ENCODE measurements at regions not wholly inside any gene's neighbourhood (a gene's known extent, or its start where the extent isn't known, plus 50 kb on each side); places are given as distances from the start of the nearest gene placed in this dataset.
"Not testable (repeated sequence)": the region's sequence is repeated elsewhere in the genome, so short reads cannot be mapped to it uniquely, and the experiment has no call there.

- no peak overlapping the region for H3K4me3 ChIP-seq (ENCODE audit: low read depth, low read length)
- H3K36me3 ChIP-seq, result no peaks in the 10 kb centered on the region
- no peaks in the 10 kb centered on the region for H3K4me1 ChIP-seq
- no peaks in the 10 kb centered on the region for H3K9me3 ChIP-seq
- no peak for TF ChIP-seq CTCF (IDR thresholded peaks at IDR 0.05; ENCODE audit: low read depth, low read length)
- H3K27me3 ChIP-seq, result no peaks in the 10 kb centered on the region
- no peak for DNase-seq
Measured at GRCh38 chr9:115849679-115850412, 303.7 kb upstream of the PAPPA start.

- no peaks in the 10 kb centered on the region for H3K4me1 ChIP-seq
- H3K9me3 ChIP-seq, result no peaks in the 10 kb centered on the region
- no peaks in the 10 kb centered on the region for H3K36me3 ChIP-seq
- no peak overlapping the region for H3K4me3 ChIP-seq (ENCODE audit: low read depth, low read length)
- no peak for TF ChIP-seq CTCF (IDR thresholded peaks at IDR 0.05; ENCODE audit: low read depth, low read length)
- DNase-seq, result no peak
- no peaks in the 10 kb centered on the region for H3K27me3 ChIP-seq
Measured at GRCh38 chr9:115850548-115851304, 302.9 kb upstream of the PAPPA start.

GRCh38 chr9:115855458-115856133, 298.0 kb upstream of the PAPPA start:
- Histone ChIP-seq H3K9me3 (no peaks in the 10 kb centered on the region), H3K27me3 (no peaks in the 10 kb centered on the region), H3K36me3 (no peaks in the 10 kb centered on the region), H3K4me3 (ENCODE audit: low read depth, low read length) (no peak overlapping the region), H3K4me1 (no peaks in the 10 kb centered on the region)
- TF ChIP-seq CTCF (IDR thresholded peaks at IDR 0.05; ENCODE audit: low read depth, low read length), result no peak
- no peak for DNase-seq

GRCh38 chr9:115858421-115858820, 295.2 kb upstream of the PAPPA start:
- not testable (repeated sequence) for H3K4me1 ChIP-seq; H3K9me3 ChIP-seq; H3K36me3 ChIP-seq; H3K27me3 ChIP-seq; H3K4me3 ChIP-seq (ENCODE audit: low read depth, low read length); DNase-seq

GRCh38 chr9:115862021-115862420, 291.6 kb upstream of the PAPPA start:
- Histone ChIP-seq H3K4me1 (no peaks in the 10 kb centered on the region), H3K27me3 (no peaks in the 10 kb centered on the region), H3K36me3 (no peaks in the 10 kb centered on the region), H3K9me3 (no peaks in the 10 kb centered on the region), H3K4me3 (ENCODE audit: low read depth, low read length) (no peak overlapping the region)
- no peak for DNase-seq
- no peak for TF ChIP-seq CTCF (IDR thresholded peaks at IDR 0.05; ENCODE audit: low read depth, low read length)

GRCh38 chr9:115864581-115864980, 289.0 kb upstream of the PAPPA start:
- no peak for DNase-seq

More at GRCh38 chr9:115864581-115864980, 289.0 kb upstream of the PAPPA start:
- no peaks in the 10 kb centered on the region for H3K36me3 ChIP-seq
- TF ChIP-seq CTCF (IDR thresholded peaks at IDR 0.05; ENCODE audit: low read depth, low read length), result no peak
- H3K4me1 ChIP-seq, result no peaks in the 10 kb centered on the region
- no peaks in the 10 kb centered on the region for H3K9me3 ChIP-seq
- no peaks in the 10 kb centered on the region for H3K27me3 ChIP-seq
- H3K4me3 ChIP-seq (ENCODE audit: low read depth, low read length), result no peak overlapping the region
